Left lung (tissue), 4 donors: ENCODE measurements at regions not wholly inside any gene's neighbourhood (a gene's known extent, or its start where the extent isn't known, plus 50 kb on each side); places are given as distances from the start of the nearest gene placed in this dataset.

Experiments used
- ATAC-seq: fragments of 200-7000 bp; cut with Tn5 transposase; one replicate; pipeline ENCODE4 v1.9.1; 2020; ENCODE audit warnings: moderate library complexity
- DNase-seq, 4 donors: peaks; one replicate each; pipeline ENCODE4 v3.0.0-alpha.2; 2013 to 2020
- H3K27ac ChIP-seq, 2 donors: fragments of 200-600 bp; sonication (generic) in 1 of 2; one replicate each; pipeline versions ENCODE4 v1.5.0 to v1.8.0; 2020 to 2021
- H3K27me3 ChIP-seq, 2 donors: fragments of 200-600 bp; sonication (generic) in 1 of 2; one replicate each; pipeline versions ENCODE4 v1.5.0 to v1.8.0; 2020 to 2021
- H3K36me3 ChIP-seq, 2 donors: fragments of 200-600 bp; sonication (generic) in 1 of 2; one replicate each; pipeline versions ENCODE4 v1.5.0 to v1.8.0; 2020 to 2021
- H3K4me1 ChIP-seq, 2 donors: fragments of 200-600 bp; one replicate each; pipeline ENCODE4 v1.8.0; 2021
- H3K4me3 ChIP-seq, 2 donors: fragments of 200-600 bp; sonication (generic) in 1 of 2; one replicate each; pipeline versions ENCODE4 v1.5.0 to v1.8.0; 2020 to 2021; ENCODE audit warnings: mild to moderate bottlenecking in 1 of 2
- H3K9me3 ChIP-seq, 2 donors: fragments of 200-600 bp; sonication (generic) in 1 of 2; one replicate each; pipeline versions ENCODE4 v1.5.0 to v1.8.0; 2020 to 2021
- intact Hi-C, 2 donors: fragments of 100-400 bp; cut with DNase I; formaldehyde crosslinking; loops; one replicate each; pipeline versions ENCODE4 v1.11.2 to v1.14.2; 2022
- TF ChIP-seq, protein P1 (sequence below), 2 donors: fragments of 200-600 bp; sonication (generic) in 1 of 2; IDR thresholded peaks; one replicate each; pipeline versions ENCODE4 v1.5.0 to v1.8.0; 2021; ENCODE audit warnings: antibody characterized with exemption in 2 of 2
- donor health status: DM: no; HTN: yes; CAD: no.
- donor health status: DM: no; HTN: no; CAD: no.

DNA sequence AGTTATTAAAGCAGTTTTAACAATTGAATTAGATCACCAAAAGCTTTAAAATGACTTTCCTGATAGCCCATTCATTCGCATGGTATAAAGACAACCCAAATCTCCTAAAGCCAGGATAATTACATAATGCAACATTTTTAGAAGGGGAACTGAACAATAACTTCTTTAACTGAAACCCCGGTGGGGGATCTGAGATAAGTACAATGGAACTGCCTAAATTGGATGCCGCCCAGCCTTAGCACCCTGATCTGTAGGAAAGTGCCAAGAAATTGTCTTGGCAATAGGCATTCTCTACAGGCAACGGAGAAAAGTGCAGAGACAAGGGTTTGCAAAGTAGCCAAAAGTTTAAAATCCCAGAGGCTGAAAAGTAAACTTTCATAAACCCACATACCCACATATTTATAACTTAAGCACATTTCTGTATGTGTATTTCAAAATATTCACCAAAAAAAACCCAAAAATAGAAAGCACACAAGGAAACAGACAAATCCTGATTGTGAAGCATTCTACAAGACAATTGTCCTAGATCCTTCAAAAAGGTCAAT is 98.8 kb upstream of the BEND6 start:
- H3K4me3 ChIP-seq: no peak overlapping the region
- intact Hi-C loops: loop anchor here in 1 of 2 donors (10.0 kb wide), 1 partner anchor 151 kb away; no protein-coding TSS in a partner anchor
- H3K4me1 ChIP-seq: peaks cover 0 to 11% of the 10 kb centered on the region in 2 donors
- H3K27me3 ChIP-seq: peaks cover 0 to 6% of the 10 kb centered on the region in 2 donors
- ATAC-seq (no peak), DNase-seq (no peak)
- no peak overlapping the region for H3K27ac ChIP-seq
- H3K36me3 ChIP-seq: no peaks in the 10 kb centered on the region
- no peaks in the 10 kb centered on the region for H3K9me3 ChIP-seq
- TF ChIP-seq, protein P1, sequence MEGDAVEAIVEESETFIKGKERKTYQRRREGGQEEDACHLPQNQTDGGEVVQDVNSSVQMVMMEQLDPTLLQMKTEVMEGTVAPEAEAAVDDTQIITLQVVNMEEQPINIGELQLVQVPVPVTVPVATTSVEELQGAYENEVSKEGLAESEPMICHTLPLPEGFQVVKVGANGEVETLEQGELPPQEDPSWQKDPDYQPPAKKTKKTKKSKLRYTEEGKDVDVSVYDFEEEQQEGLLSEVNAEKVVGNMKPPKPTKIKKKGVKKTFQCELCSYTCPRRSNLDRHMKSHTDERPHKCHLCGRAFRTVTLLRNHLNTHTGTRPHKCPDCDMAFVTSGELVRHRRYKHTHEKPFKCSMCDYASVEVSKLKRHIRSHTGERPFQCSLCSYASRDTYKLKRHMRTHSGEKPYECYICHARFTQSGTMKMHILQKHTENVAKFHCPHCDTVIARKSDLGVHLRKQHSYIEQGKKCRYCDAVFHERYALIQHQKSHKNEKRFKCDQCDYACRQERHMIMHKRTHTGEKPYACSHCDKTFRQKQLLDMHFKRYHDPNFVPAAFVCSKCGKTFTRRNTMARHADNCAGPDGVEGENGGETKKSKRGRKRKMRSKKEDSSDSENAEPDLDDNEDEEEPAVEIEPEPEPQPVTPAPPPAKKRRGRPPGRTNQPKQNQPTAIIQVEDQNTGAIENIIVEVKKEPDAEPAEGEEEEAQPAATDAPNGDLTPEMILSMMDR (IDR thresholded peaks at IDR 0.05): no peak

DNA sequence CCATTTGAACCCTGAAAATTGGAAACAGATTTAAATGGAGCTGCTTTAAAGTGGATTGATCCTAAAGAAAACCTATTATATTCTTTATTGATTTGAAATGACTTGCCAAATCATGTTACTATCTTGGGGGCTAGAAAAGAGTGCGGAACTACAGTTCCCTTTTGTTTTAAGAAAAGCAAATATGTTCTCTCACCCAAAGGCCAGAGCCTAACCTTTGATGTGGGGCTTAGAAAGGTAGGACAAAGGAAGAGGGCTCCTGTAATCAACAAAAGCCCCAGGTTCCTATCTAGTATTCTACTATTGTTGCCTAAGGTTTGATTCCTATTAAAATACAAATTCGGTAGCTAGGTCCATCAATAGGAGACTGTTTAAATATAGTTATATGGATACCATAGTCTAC is 100.8 kb upstream of the BEND6 start:
- DNase-seq: no peak
- Histone ChIP-seq H3K4me3 (no peak overlapping the region), H3K27me3 (peaks cover 0 to 12% of the 10 kb centered on the region in 2 donors), H3K4me1 (peaks cover 0 to 13% of the 10 kb centered on the region in 2 donors), H3K9me3 (no peaks in the 10 kb centered on the region), H3K27ac (no peak overlapping the region), H3K36me3 (no peaks in the 10 kb centered on the region)
- TF ChIP-seq, protein P1 (IDR thresholded peaks at IDR 0.05): no peak
- no peak for ATAC-seq
- intact Hi-C loops: loop anchor here in 1 of 2 donors (10.0 kb wide), 1 partner anchor 149 kb away; no protein-coding TSS in a partner anchor

DNA sequence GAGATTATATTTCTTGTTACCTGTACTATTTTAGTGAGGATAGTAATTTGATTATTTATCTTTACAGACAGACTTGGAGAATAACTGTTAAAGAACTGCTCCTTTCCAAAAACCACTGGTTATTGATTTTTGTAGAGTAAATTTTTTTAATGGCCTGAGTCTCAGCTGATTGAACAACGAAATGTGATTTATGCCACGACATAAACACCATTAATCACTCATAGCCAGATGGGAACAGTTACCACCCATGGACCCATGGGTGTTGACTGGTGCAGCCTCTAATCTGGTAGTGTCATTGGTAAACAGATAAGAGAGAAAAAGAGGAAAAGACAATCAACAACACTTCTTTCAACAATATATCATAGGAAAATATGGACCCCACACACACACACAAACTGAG is 101.4 kb upstream of the BEND6 start:
- Histone ChIP-seq H3K27ac (no peak overlapping the region), H3K4me3 (no peak overlapping the region), H3K4me1 (peaks cover 0 to 13% of the 10 kb centered on the region in 2 donors), H3K9me3 (no peaks in the 10 kb centered on the region), H3K36me3 (no peaks in the 10 kb centered on the region), H3K27me3 (peaks cover 0 to 12% of the 10 kb centered on the region in 2 donors)
- no peak for ATAC-seq
- intact Hi-C loops: loop anchor here in 1 of 2 donors (10.0 kb wide), 1 partner anchor 149 kb away; no protein-coding TSS in a partner anchor
- DNase-seq: no peak
- TF ChIP-seq, protein P1 (IDR thresholded peaks at IDR 0.05): no peak

DNA sequence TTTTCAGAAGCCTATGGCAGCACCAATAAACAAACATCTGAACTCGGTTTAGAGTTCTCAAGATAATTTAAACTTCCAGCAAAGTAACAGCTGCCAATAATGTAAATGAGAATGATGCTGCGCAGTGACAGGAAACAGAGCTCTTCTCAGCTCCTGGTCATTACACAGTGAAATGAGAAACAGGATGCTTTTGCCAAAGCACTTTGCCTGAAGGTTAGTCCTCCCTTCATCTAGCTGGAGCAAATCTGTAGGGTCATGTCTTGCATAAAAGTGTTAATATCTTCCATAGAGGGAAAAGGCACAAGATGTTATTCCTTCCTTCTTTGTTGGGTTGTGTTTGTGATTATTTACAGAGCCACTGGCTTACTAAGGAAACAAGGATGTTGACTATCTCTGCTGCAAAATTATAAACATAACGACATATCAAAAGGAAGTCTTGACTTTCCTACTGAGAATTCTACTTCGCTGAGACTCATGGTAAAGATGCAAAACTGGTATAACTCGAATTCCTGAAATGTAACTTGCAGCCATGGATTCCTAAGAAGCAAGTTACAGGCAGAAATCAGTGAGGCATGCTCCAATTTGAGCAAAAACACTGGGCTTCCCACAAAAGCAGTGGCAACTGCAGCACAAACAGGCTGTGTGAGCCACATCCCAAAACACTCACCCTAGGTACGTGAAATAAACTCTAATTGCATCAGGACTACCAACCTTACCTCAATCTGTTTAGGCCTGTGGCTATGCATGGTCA is 102.5 kb upstream of the BEND6 start:
- DNase-seq (peak in 1 of 4 donors; percentile 37), ATAC-seq (no peak)
- intact Hi-C loops: loop anchor here in 1 of 2 donors (10.0 kb wide), 1 partner anchor 148 kb away; no protein-coding TSS in a partner anchor
- TF ChIP-seq, protein P1 (IDR thresholded peaks at IDR 0.05): no peak
- Histone ChIP-seq H3K4me1 (peaks cover 0 to 13% of the 10 kb centered on the region in 2 donors), H3K36me3 (no peaks in the 10 kb centered on the region), H3K27ac (peak overlapping the region in 1 of 2 donors; percentile 53), H3K9me3 (no peaks in the 10 kb centered on the region), H3K27me3 (peaks cover 0 to 12% of the 10 kb centered on the region in 2 donors), H3K4me3 (peak overlapping the region in 1 of 2 donors; percentile 30)
